Stimulated activated CD4-positive, alpha-beta T cell treated with anti-CD3 and anti-CD28 coated beads, Interleukin-12 subunit alpha, Interleukin-12 subunit beta, amount 100 ng/mL, for 4 hours (primary cell): ENCODE measurements at regions not wholly inside any gene's neighbourhood (a gene's known extent, or its start where the extent isn't known, plus 50 kb on each side); places are given as distances from the start of the nearest gene placed in this dataset.

Experiments
- DNase-seq: peaks from one replicate; pipeline ENCODE4 v3.0.0-alpha.2; 2020

GRCh38 chr21:43331962-43332828, 94.7 kb downstream of the SIK1 start:
- no peak for DNase-seq

- DNase-seq = no peak
Observed at GRCh38 chr21:43331111-43331961, 95.6 kb downstream of the SIK1 start.

- DNase-seq = no peak
Observed at GRCh38 chr21:43330306-43330881, 96.5 kb downstream of the SIK1 start.

- no peak for DNase-seq
Observed at GRCh38 chr21:43329711-43330269, 97.1 kb downstream of the SIK1 start.

- no peak for DNase-seq
Observed at GRCh38 chr21:43328958-43329691, 97.8 kb downstream of the SIK1 start.

GRCh38 chr21:43328185-43328957, 98.6 kb downstream of the SIK1 start:
- DNase-seq = no peak

GRCh38 chr21:43325968-43326715, 100.8 kb downstream of the SIK1 start:
- no peak for DNase-seq

GRCh38 chr21:43325036-43325435, 101.9 kb downstream of the SIK1 start:
- no peak for DNase-seq

GRCh38 chr21:43324596-43324995, 102.3 kb downstream of the SIK1 start:
- DNase-seq = no peak

- DNase-seq = no peak
Observed at GRCh38 chr21:43323244-43324005, 103.5 kb downstream of the SIK1 start.

- no peak for DNase-seq
Observed at GRCh38 chr21:43322805-43323204, 104.1 kb downstream of the SIK1 start.

GRCh38 chr21:43322311-43322710, 104.6 kb downstream of the SIK1 start:
- no peak for DNase-seq

- DNase-seq = no peak
Observed at GRCh38 chr21:43321611-43322010, 105.3 kb downstream of the SIK1 start.

GRCh38 chr21:43321111-43321510, 105.8 kb downstream of the SIK1 start:
- DNase-seq = no peak

- no peak for DNase-seq
Observed at GRCh38 chr21:43320526-43320925, 106.4 kb downstream of the SIK1 start.

GRCh38 chr21:43318841-43319781, 107.8 kb downstream of the SIK1 start:
- DNase-seq = no peak

GRCh38 chr21:43318368-43318767, 108.6 kb downstream of the SIK1 start:
- DNase-seq = no peak

- DNase-seq = no peak
Observed at GRCh38 chr21:43317959-43318358, 109.0 kb downstream of the SIK1 start.

- no peak for DNase-seq
Observed at GRCh38 chr21:43317254-43317748, 109.6 kb downstream of the SIK1 start.
